MM.1S (cell line): ENCODE measurements at regions not wholly inside any gene's neighbourhood (a gene's known extent, or its start where the extent isn't known, plus 50 kb on each side); places are given as distances from the start of the nearest gene placed in this dataset.

ENCODE experiments used
- CTCF ChIP-seq: fragments of 300-600 bp; sonication (generic); IDR thresholded peaks from 2 replicates; pipeline ENCODE4 v1.5.1; 2016; ENCODE audit warnings: antibody characterized with exemption, low read length, mixed read lengths
- EZH2phosphoT487 ChIP-seq: fragments of 300-600 bp; sonication (generic); IDR thresholded peaks from 2 replicates; pipeline ENCODE4 v1.6.1; 2018; ENCODE audit warnings: antibody characterized with exemption, low read length

- no peak for TF ChIP-seq CTCF
- TF ChIP-seq EZH2phosphoT487: no peak
Measured at GRCh38 chr13:109476001-109476400, 310.4 kb downstream of the IRS2 start.
